ENCODE measurements at regions not wholly inside any gene's neighbourhood (a gene's known extent, or its start where the extent isn't known, plus 50 kb on each side); places are given as distances from the start of the nearest gene placed in this dataset.

DNA sequence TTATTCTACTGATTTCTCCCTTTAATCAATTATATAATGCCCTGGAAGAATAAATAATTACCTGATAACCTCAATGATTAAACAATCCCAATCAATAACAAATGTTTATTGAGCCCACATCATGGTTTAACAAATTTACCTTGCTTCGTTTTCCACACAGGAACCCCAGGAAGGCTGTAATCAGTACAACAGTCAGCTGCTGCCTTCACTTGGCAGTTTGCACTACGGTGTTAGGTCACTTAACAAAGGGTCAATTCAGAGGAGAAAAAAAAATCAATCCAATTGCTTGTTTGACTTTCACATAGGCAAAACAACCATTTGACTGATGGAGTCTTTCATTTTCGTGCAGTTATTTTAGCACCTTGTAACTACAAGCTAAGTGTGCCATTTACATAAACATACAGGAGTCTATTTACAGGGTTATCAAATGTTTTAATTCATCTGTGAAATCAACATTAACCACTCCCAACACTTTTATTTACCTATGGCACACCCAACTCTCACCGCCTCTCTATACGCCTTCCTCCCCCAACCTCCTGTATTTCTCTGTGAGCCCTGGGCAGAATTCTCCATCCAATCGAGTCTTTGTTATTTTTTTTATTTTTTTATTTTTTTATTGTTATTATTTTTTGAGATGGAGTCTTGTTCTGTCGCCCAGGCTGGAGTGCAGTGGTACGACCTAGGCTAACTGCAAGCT is 140.4 kb upstream of the TAB2 start:
- Histone ChIP-seq H3K27ac (no peak overlapping the region), H3K27me3 (no peaks in the 10 kb centered on the region), H3K36me3 (no peaks in the 10 kb centered on the region), H3K9me3 (no peaks in the 10 kb centered on the region), H3K4me1 (no peaks in the 10 kb centered on the region), H3K4me3 (no peak overlapping the region)
- DNase-seq = no peak
- intact Hi-C loops (cut with DNase I) = no loop called here
- TF ChIP-seq, protein P1, sequence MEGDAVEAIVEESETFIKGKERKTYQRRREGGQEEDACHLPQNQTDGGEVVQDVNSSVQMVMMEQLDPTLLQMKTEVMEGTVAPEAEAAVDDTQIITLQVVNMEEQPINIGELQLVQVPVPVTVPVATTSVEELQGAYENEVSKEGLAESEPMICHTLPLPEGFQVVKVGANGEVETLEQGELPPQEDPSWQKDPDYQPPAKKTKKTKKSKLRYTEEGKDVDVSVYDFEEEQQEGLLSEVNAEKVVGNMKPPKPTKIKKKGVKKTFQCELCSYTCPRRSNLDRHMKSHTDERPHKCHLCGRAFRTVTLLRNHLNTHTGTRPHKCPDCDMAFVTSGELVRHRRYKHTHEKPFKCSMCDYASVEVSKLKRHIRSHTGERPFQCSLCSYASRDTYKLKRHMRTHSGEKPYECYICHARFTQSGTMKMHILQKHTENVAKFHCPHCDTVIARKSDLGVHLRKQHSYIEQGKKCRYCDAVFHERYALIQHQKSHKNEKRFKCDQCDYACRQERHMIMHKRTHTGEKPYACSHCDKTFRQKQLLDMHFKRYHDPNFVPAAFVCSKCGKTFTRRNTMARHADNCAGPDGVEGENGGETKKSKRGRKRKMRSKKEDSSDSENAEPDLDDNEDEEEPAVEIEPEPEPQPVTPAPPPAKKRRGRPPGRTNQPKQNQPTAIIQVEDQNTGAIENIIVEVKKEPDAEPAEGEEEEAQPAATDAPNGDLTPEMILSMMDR (IDR thresholded peaks at IDR 0.05) = no peak
- no peak for TF ChIP-seq POLR2A (IDR thresholded peaks at IDR 0.05)
- 70 to 71% methylated on average over 8 of the region's 8 CpGs for WGBS, 2 donors

GRCh38 chr6:149179431-149179830 is 138.1 kb upstream of the TAB2 start:
- WGBS, 2 donors = 63 to 77% methylated on average over 1 of the region's 1 CpG
- intact Hi-C loops (cut with DNase I) = no loop called here
- Histone ChIP-seq H3K4me1 (no peaks in the 10 kb centered on the region), H3K9me3 (no peaks in the 10 kb centered on the region), H3K27me3 (no peaks in the 10 kb centered on the region), H3K27ac (no peak overlapping the region), H3K4me3 (no peak overlapping the region), H3K36me3 (no peaks in the 10 kb centered on the region)
- no peak for TF ChIP-seq POLR2A (IDR thresholded peaks at IDR 0.05)
- TF ChIP-seq, protein P1 (IDR thresholded peaks at IDR 0.05) = no peak
- DNase-seq = no peak

DNA sequence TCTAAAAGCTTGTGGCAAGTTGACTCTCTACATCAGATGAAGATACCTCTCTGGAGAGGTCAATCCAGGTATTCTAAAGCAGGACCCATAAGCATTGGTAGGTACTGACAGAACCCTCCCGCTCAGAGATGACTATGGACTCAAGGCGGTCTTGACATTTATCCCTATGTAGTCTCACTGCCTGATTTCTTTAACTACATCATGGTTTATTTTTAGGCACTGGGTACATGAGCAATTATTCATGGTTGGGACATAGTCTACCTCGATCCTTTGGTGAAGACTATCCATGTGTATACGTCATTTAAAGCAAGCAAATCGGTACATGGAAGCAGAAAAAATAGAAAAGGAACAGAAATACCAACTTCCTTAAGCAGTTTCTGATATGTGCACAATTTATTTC is 136.2 kb upstream of the TAB2 start:
- H3K9me3 ChIP-seq = peaks cover 0 to 7% (median 0%) of the 10 kb centered on the region in 3 donors
- no peaks in the 10 kb centered on the region for H3K4me1 ChIP-seq
- intact Hi-C loops (cut with DNase I) = no loop called here
- no peak overlapping the region for H3K4me3 ChIP-seq
- TF ChIP-seq POLR2A (IDR thresholded peaks at IDR 0.05) = no peak
- H3K27me3 ChIP-seq = no peaks in the 10 kb centered on the region
- 89 to 94% methylated on average over 5 of the region's 5 CpGs for WGBS, 2 donors
- H3K36me3 ChIP-seq = no peaks in the 10 kb centered on the region
- no peak overlapping the region for H3K27ac ChIP-seq
- DNase-seq = no peak

GRCh38 chr6:149182262-149182661 is 135.2 kb upstream of the TAB2 start:
- 86 to 92% methylated on average over 5 to 6 of the region's 6 CpGs for WGBS, 2 donors
- intact Hi-C loops (cut with DNase I) = no loop called here
- peaks cover 0 to 7% (median 0%) of the 10 kb centered on the region in 3 donors for H3K9me3 ChIP-seq
- H3K4me1 ChIP-seq = no peaks in the 10 kb centered on the region
- H3K27me3 ChIP-seq = no peaks in the 10 kb centered on the region
- no peak for TF ChIP-seq POLR2A (IDR thresholded peaks at IDR 0.05)
- TF ChIP-seq, protein P1 (IDR thresholded peaks at IDR 0.05) = no peak
- no peak for DNase-seq
- no peaks in the 10 kb centered on the region for H3K36me3 ChIP-seq
- H3K4me3 ChIP-seq = no peak overlapping the region
- no peak overlapping the region for H3K27ac ChIP-seq

DNA sequence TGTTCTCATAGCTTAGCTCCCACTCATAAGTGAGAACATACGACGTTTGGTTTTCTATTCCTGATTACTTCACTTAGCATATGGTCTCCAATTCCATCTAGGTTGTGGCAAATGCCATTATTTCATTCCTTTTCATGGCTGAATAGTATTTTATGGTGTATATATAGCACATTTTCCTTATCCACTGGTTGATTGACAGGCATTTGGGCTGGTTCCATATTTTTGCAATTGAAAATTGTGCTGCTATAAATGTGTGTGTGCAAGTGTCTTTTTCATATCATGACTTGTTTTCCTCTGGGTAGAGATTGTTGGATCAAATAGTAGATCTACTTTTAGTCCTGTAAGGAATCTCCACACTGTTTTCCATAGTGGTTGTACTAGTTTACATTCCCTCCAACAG is 133.0 kb upstream of the TAB2 start:
- Histone ChIP-seq H3K4me3 (no peak overlapping the region), H3K4me1 (no peaks in the 10 kb centered on the region), H3K27me3 (no peaks in the 10 kb centered on the region), H3K9me3 (peaks cover 0 to 7% (median 0%) of the 10 kb centered on the region in 3 donors), H3K36me3 (no peaks in the 10 kb centered on the region), H3K27ac (no peak overlapping the region)
- WGBS, 2 donors = 92 to 95% methylated on average over 2 of the region's 2 CpGs
- DNase-seq = no peak
- no peak for TF ChIP-seq POLR2A (IDR thresholded peaks at IDR 0.05)
- TF ChIP-seq, protein P1 (IDR thresholded peaks at IDR 0.05) = no peak
- intact Hi-C loops (cut with DNase I) = no loop called here
